ENCODE measurements at regions not wholly inside any gene's neighbourhood (a gene's known extent, or its start where the extent isn't known, plus 50 kb on each side); places are given as distances from the start of the nearest gene placed in this dataset.

DNA sequence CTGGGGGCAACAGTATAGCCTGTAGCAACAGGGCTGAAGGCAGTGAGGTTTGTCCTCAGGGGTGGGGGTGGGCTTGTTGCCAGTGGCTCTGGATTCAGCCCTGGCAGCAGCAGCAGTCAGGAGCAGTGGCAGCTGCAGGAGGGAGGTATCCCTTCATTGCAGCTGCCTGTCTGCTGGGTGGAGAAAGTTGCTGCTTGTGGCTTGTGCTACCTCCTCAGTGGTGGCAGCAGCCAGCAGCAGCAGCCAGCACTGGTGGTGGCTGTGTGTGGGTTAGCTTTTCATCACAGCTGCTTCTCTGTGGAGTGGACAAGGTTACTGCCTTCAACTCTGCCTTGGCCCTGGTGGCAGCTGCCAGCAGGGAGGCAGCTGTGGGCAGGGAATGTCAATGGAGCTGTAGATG is 94.9 kb downstream of the ARL6IP6 start:
- TF ChIP-seq, protein P1, sequence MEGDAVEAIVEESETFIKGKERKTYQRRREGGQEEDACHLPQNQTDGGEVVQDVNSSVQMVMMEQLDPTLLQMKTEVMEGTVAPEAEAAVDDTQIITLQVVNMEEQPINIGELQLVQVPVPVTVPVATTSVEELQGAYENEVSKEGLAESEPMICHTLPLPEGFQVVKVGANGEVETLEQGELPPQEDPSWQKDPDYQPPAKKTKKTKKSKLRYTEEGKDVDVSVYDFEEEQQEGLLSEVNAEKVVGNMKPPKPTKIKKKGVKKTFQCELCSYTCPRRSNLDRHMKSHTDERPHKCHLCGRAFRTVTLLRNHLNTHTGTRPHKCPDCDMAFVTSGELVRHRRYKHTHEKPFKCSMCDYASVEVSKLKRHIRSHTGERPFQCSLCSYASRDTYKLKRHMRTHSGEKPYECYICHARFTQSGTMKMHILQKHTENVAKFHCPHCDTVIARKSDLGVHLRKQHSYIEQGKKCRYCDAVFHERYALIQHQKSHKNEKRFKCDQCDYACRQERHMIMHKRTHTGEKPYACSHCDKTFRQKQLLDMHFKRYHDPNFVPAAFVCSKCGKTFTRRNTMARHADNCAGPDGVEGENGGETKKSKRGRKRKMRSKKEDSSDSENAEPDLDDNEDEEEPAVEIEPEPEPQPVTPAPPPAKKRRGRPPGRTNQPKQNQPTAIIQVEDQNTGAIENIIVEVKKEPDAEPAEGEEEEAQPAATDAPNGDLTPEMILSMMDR (IDR thresholded peaks at IDR 0.05 in 4 of 5, conservative IDR thresholded peaks at IDR 0.05 in 1 of 5) = no peak
- TF ChIP-seq POLR2A (IDR thresholded peaks at IDR 0.05) = no peak
